ENCODE measurements at regions not wholly inside any gene's neighbourhood (a gene's known extent, or its start where the extent isn't known, plus 50 kb on each side); places are given as distances from the start of the nearest gene placed in this dataset.
A peak's percentile ranks its signal among the peaks of the same experiment; 100 is the strongest.
"Not testable (repeated sequence)": the region's sequence is repeated elsewhere in the genome, so short reads cannot be mapped to it uniquely, and the experiment has no call there.

DNA sequence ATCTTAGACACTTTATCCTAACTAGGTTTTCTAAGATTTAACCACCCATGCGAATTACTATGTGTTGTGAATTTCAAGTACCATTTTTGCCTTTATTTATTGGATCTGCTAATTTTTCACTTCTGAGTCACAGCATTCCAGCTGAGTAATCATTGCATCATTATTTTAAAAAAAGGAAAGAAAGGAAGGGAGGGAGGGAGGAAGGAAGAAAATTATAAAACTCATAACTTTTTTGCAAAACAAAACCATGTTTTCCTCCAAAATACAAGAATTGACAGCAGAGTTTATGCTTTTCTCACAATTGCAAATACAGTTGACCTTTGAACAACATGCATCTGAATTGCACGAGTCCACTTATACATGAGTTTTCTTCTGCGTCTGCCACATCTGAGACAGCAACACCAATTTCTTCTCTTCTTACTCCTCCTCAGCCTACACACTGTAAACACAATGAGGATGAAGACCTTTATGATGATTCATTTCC, 651.4 kb upstream of the NECTIN3 start:
- DNase-seq (ENCODE audit: insufficient read length, low spot score) (no peak), FAIRE-seq (peak; percentile 82)
- no peak for TF ChIP-seq POLR2A (IDR thresholded peaks at IDR 0.05; ENCODE audit: low read depth, low read length)

DNA sequence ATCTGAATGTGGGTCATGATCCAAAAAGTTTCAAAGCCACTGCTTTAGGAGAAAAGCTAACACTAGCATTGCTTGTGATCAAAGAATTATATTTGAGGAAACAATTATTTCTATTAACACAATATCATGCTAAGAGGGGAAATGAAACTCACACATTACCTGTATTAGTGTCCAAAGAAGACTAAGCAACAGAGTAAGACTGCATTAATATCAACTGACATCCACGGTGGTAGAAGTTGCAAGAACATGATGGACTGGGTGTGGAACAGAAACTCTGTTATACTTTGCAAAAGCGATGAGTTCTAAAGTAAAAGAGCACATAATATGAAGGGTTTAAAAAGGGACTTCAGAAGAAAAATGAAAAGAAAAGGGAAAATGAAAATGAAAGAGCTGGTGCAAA, 648.3 kb upstream of the NECTIN3 start:
- no peak for TF ChIP-seq POLR2A (IDR thresholded peaks at IDR 0.05; ENCODE audit: low read depth, low read length)
- FAIRE-seq (no peak), DNase-seq (ENCODE audit: insufficient read length, low spot score) (no peak)

DNA sequence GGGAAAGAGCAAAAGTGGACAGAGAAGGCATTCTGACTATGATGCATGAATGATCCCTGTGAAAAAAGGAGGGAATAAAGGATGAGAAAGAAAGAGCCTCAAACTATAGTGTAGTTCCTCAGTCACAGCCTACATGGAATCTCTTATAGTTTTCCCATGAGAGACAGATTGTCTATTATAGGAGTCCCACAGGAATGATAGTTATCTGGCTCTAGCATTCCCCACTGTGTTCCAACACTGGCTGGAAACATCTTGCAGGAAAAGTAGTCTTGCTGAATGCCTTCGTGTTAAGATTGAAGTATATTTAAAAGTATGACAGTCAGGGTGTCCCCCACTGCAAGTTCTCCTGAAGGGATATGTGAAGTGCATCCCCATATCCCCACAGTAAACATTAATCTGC, 641.5 kb upstream of the NECTIN3 start:
- no peak for DNase-seq (ENCODE audit: insufficient read length, low spot score)
- no peak for TF ChIP-seq POLR2A (IDR thresholded peaks at IDR 0.05; ENCODE audit: low read depth, low read length)
- no peak for FAIRE-seq

DNA sequence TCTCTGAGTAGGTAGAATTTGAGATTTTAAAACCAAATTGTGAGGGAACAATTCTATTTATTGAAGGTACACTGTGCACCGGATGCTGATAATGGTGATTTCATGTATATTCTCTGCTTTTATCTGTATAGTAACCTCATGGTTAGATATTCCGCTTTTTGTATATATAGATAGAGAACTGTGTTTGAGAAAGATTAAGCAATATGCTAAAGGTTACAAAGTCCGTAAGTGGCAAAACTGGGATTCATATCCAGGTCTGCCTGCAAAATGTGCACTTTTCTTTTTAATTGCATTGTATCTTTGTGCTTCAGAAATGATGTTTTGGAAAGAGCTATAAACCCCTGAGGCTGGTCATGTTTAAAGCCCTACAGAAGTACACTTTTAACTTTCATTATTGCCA, 635.4 kb upstream of the NECTIN3 start:
- no peak for TF ChIP-seq POLR2A (IDR thresholded peaks at IDR 0.05; ENCODE audit: low read depth, low read length)
- DNase-seq (ENCODE audit: insufficient read length, low spot score) (no peak), FAIRE-seq (peak; percentile 15)

DNA sequence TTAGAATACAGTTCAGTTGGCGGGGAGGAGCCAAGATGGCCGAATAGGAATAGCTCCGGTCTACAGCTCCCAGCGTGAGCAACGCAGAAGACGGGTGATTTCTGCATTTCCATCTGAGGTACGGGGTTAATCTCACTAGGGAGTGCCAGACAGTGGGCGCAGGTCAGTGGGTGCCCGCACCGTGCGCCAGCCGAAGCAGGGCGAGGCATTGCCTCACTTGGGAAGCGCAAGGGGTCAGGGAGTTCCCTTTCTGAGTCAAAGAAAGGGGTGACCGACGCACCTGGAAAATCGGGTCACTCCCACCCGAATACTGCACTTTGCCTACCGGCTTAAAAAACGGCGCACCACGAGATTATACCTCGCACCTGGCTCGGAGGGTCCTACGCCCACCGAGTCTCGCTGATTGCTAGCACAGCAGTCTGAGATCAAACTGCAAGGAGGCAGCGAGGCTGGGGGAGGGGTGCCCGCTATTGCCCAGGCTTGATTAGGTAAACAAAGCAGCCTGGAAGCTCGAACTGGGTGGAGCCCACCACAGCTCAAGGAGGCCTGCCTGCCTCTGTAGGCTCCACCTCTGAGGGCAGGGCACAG, 631.5 kb upstream of the NECTIN3 start:
- FAIRE-seq; DNase-seq (ENCODE audit: insufficient read length, low spot score): not testable (repeated sequence)

DNA sequence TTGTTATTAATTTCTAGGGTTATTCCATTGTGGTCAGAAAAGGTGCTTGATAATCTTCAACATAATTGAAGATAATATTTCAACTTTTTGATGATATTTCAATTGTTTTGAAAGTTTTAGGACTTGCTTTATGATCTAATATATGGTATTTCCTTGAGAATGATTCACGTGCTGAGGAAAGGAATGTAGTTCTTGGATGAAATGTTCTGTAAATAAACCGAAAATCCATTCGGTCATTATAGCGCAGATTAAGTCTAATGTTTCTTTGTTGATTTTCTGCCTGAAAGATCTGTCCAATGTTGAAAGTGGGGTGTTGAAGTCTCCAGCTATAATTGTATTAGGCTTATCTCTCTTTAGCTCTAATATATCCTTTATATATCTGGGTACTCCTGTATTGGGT, 617.5 kb upstream of the NECTIN3 start:
- DNase-seq (ENCODE audit: insufficient read length, low spot score) (no peak), FAIRE-seq (no peak)
- no peak for TF ChIP-seq POLR2A (IDR thresholded peaks at IDR 0.05; ENCODE audit: low read depth, low read length)

DNA sequence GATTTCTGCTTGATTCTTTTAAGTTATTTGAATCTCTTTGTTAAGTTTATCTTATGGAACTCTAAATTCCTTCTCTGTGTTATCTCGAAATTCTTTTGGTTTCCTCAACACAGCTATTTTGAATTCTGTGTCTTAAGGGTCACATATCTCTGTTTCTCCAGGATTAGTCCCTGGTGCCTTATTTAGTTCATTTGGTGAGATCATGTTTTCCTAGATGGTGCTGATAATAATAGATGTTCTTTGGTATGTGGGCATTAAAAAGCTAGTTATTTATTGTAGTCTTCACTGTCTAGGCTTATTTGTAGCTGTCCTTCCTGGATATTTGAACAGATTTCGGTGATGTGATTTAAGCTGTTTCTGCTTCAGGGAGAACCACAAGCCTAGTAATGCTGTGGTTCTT, 615.6 kb upstream of the NECTIN3 start:
- FAIRE-seq: no peak
- no peak for TF ChIP-seq POLR2A (IDR thresholded peaks at IDR 0.05; ENCODE audit: low read depth, low read length)

DNA sequence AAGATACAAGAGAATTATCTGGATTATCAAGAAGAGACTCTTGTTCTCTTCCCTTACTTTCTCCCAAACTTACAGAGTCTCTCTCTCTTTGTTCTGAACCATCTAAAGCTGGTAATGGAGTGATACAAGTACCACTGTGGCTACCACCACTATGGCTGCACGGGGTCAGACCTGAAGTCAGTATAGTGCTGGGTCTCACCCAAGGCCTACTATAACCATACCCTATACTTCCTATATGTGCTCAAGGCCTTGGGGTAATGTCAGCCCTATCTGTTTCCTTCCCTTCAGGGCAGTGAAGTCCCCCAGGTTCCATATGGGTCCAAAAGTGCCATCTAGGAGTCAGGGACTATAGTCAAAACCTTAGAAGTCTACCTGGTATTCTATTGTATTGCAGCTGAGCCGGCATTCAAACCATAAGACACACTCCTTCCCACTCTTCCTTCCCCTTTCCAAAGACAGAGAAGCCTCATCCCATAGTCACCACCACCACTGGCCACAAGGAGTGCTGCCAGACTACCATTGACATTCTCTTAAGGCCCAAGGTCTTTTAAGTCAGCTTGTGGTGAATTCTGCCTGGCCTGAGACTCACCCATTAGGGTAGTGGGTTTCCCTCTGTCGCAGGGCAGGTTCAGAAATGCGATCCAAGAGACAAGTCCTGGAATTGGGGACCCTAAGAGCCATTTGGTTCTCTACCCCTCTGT, 615.0 kb upstream of the NECTIN3 start:
- DNase-seq (ENCODE audit: insufficient read length, low spot score): no peak
- FAIRE-seq: no peak
- TF ChIP-seq POLR2A (IDR thresholded peaks at IDR 0.05; ENCODE audit: low read depth, low read length): no peak

More for the DNA sequence above, 615.6 kb upstream of the NECTIN3 start:
- DNase-seq (ENCODE audit: insufficient read length, low spot score): no peak

DNA sequence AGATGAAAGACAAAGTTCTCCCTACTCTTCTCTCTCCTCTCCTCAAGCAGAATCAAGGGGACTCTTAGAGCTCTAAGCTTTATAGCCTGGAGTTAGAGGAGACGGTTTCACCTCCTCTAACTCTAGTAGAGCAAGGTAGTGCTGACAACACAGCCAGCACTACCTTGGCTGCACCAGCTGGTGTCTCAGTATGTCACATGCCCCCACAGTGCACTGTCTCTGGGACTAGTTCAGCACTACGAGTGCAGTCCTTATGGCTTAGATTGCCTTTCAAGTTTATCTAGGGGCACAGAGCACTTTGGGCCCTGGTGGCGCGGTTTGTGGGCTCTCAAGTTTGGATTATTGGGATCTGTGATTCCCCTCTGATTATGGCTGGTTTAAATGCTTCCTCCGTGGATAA, 614.1 kb upstream of the NECTIN3 start:
- FAIRE-seq (no peak), DNase-seq (ENCODE audit: insufficient read length, low spot score) (no peak)
- no peak for TF ChIP-seq POLR2A (IDR thresholded peaks at IDR 0.05; ENCODE audit: low read depth, low read length)

DNA sequence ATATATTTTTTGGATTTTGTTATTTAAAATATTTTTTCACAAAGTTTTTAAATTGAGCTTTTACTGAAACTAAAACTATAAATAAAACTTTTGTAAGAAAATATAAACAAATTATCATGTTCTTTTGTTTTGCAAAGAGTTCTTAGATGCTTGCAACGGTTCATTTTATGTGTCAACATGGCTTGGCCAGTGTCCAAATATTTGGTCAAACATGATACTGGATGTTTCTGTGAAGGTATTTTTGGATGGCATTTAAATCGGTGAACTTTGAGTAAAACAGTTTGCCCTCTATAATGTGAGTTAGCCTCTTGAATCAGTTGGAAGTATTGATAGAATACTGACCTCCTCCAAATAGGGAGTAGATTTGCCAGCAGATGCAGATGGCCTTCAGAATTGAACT, 612.6 kb upstream of the NECTIN3 start:
- no peak for FAIRE-seq
- TF ChIP-seq POLR2A (IDR thresholded peaks at IDR 0.05; ENCODE audit: low read depth, low read length): no peak
- no peak for DNase-seq (ENCODE audit: insufficient read length, low spot score)

DNA sequence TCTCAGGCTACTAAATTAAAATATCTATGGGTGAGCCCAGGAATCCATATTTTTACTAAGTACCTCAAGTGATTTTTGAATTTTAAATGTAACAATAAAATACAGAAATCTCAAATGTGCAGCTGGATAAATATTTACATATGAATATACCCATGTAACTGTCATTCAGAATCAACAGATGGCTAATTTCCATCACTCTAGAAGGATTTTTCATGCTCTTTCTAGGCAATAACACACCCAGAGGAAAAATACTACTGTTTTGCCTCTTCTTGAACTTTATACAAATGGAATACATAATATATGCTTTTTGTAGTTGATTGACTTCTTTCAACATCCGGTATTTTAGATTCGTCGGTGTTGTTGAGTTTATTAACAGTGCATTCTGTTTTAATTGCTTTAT, 601.3 kb upstream of the NECTIN3 start:
- FAIRE-seq: no peak
- DNase-seq (ENCODE audit: insufficient read length, low spot score): no peak
- no peak for TF ChIP-seq POLR2A (IDR thresholded peaks at IDR 0.05; ENCODE audit: low read depth, low read length)

DNA sequence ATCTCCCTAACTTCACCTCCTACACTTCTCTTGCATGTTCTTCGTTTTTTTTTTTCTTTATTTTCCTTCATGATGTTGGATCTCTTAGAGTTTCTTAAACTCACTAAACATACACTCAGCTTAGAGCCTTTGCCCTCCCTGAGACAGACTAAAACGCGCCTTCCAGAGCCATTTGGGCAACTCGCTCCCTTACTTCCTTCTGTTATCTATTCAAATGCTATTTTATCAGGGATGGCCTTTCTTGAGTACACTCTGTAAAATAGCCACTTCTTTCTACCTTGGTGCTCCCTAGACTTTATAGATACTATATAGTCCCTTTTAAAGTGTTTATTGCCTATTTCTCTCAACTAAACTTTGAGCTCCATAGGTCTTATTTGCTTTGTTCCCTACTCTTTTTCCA, 598.2 kb upstream of the NECTIN3 start:
- DNase-seq (ENCODE audit: insufficient read length, low spot score) (no peak), FAIRE-seq (no peak)
- TF ChIP-seq POLR2A (IDR thresholded peaks at IDR 0.05; ENCODE audit: low read depth, low read length): no peak

DNA sequence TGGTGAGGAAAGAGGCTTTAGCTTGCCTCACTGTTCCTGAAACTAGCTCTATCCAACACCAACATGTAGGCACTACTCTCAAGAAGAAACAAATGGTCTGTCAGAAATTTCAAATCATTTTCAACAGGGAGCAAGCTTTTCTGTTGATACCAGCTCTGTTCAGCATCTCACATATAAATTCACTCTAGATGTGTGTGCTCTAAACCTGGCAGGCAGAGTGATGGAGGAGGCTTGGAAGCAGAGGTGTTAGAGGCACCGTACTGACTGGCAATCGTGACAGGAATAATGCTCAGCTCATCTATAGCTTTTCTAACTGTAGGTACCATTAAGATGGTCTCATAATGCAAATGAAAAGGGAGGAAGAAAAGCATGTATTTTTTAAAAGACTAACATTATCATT, 597.2 kb upstream of the NECTIN3 start:
- FAIRE-seq (no peak), DNase-seq (ENCODE audit: insufficient read length, low spot score) (no peak)
- TF ChIP-seq POLR2A (IDR thresholded peaks at IDR 0.05; ENCODE audit: low read depth, low read length): no peak

DNA sequence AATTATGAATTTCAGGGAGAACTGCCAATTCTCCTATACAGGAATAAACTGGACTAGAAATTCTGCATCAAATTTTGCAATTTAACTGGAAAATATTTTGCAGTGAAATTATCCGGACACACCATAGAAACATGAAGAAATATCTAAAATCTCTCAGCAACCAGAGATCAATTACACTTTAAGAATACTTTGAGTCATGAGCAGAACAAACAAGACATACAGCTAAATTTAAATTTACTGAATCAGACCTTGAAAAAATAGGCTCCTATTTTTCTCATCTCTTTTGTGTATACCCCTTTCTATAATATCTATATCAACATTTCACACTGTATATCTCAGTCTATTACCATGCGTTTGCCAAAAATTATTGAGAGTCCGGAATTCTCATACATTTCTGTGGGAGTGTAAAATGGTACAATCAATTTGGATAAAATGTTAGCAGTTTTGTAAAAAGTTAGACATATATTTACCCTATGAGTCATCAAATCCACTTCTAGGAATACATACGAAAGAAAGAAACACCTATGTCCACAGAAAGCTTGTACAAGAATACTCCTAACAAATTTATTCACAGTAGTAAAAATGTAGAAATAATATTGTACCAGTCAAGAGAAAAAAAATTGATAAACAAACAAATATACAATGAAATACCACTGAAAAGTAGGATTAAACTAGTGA, 593.1 kb upstream of the NECTIN3 start:
- FAIRE-seq: no peak
- no peak for TF ChIP-seq POLR2A (IDR thresholded peaks at IDR 0.05; ENCODE audit: low read depth, low read length)
- DNase-seq (ENCODE audit: insufficient read length, low spot score): no peak

DNA sequence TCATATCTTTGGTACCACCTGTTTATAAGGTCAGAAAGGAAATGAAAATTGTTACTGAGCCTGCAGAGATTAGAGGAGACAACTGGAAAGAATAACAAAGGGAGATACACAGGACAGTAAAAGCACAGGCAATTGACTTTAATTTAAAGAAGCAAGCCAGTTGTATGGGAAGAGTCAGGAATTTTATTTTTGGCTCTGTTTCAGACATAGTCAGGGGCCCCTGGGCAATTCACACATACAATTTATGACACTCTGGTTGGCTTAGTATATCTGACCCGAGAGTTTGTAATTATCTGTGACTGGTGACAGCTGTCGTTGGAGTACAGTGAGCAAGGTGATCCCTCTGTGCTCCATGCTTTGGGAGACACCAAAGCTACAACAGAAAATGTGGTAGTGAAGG, 591.9 kb upstream of the NECTIN3 start:
- no peak for FAIRE-seq
- no peak for TF ChIP-seq POLR2A (IDR thresholded peaks at IDR 0.05; ENCODE audit: low read depth, low read length)
- no peak for DNase-seq (ENCODE audit: insufficient read length, low spot score)

Measured in H54 (cell line).